Vagina (tissue), 2 donors: ENCODE measurements at regions not wholly inside any gene's neighbourhood (a gene's known extent, or its start where the extent isn't known, plus 50 kb on each side); places are given as distances from the start of the nearest gene placed in this dataset.

Experiments used
- DNase-seq, 2 donors: peaks; one replicate each; pipeline ENCODE4 v3.0.0-alpha.2; 2017; ENCODE audit errors: extremely low spot score in 2 of 2
- H3K27ac ChIP-seq: fragments of 200-600 bp; sonication (generic); one replicate; pipeline ENCODE4 v1.5.1; 2019
- H3K27me3 ChIP-seq: fragments of 200-600 bp; sonication (generic); one replicate; pipeline ENCODE4 v1.5.1; 2019
- H3K36me3 ChIP-seq, 2 donors: fragments of 200-600 bp; sonication (generic); one replicate each; pipeline ENCODE4 v1.5.1; 2017 to 2019
- H3K4me1 ChIP-seq: fragments of 200-600 bp; sonication (generic); one replicate; pipeline ENCODE4 v1.5.1; 2019
- H3K4me3 ChIP-seq, 2 donors: fragments of 200-600 bp; sonication (generic); 1 replicate in 1 of 2; 2 replicates in 1 of 2; pipeline ENCODE4 v1.5.1; 2016 to 2019
- H3K9me3 ChIP-seq: fragments of 200-600 bp; sonication (generic); one replicate; pipeline ENCODE4 v1.5.1; 2019
- POLR2A ChIP-seq, 2 donors: fragments of 450-650 bp; IDR thresholded peaks; one replicate each; pipeline ENCODE4 v1.6.1; 2017; ENCODE audit warnings: antibody characterized with exemption in 2 of 2, mild to moderate bottlenecking in 2 of 2, moderate library complexity in 2 of 2
- POLR2AphosphoS5 ChIP-seq, 2 donors: sonication (generic); formaldehyde crosslinking; IDR thresholded peaks; one replicate each; pipeline ENCODE4 v1.9.0; 2017; ENCODE audit warnings: antibody characterized with exemption in 2 of 2, mild to moderate bottlenecking in 2 of 2, low read depth in 1 of 2; ENCODE audit not compliant: insufficient read depth in 1 of 2
- intact Hi-C: fragments of 100-400 bp; cut with DNase I; formaldehyde crosslinking; loops from one replicate; pipeline ENCODE4 v1.15.1; 2023
- TF ChIP-seq, protein P1 (sequence below), 3 experiments: fragments of 450-650 bp in 2 of 3; fragments of 200-600 bp in 1 of 3; sonication (generic) in 1 of 3; IDR thresholded peaks; one replicate each; pipeline ENCODE4 v1.5.1; 2017 to 2019; ENCODE audit warnings: antibody characterized with exemption in 3 of 3, mild to moderate bottlenecking in 2 of 3, moderate library complexity in 2 of 3

DNA sequence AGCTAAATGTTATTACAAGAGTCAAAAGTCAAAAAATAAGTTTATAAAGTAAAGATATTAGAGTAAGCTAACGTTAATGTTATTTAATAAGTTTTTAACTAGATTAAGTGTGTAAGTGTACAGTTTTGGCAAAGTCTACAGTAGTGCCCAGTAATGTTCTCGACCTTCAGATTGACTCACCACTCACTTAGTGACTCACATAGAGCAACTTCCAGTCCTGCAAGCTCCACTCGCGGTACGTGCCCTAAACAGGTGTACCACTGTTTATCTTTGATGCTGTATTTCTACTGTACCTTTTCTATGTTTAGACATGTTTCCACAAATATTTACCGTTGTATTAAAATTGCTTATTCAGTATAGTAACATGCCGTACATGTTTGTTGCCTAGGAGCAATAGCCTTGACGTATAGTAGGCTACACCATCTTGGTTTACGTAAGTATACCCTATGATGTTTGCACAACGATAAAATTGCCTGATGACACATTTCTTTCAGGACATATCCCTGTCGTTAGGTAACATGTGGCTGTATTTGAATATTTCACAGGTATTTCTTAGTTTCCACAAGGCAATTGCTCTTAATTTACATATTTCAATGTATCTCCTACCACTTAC, 1641.9 kb upstream of the PIK3C3 start:
- H3K4me1 ChIP-seq: no peaks in the 10 kb centered on the region
- no peak for DNase-seq
- H3K27me3 ChIP-seq: no peaks in the 10 kb centered on the region
- no peaks in the 10 kb centered on the region for H3K36me3 ChIP-seq
- no peaks in the 10 kb centered on the region for H3K9me3 ChIP-seq
- TF ChIP-seq POLR2A (IDR thresholded peaks at IDR 0.05) (no peak), POLR2AphosphoS5 (IDR thresholded peaks at IDR 0.05; ENCODE audit: insufficient read depth in 1 of 2, low read depth in 1 of 2) (no peak)
- TF ChIP-seq, protein P1, sequence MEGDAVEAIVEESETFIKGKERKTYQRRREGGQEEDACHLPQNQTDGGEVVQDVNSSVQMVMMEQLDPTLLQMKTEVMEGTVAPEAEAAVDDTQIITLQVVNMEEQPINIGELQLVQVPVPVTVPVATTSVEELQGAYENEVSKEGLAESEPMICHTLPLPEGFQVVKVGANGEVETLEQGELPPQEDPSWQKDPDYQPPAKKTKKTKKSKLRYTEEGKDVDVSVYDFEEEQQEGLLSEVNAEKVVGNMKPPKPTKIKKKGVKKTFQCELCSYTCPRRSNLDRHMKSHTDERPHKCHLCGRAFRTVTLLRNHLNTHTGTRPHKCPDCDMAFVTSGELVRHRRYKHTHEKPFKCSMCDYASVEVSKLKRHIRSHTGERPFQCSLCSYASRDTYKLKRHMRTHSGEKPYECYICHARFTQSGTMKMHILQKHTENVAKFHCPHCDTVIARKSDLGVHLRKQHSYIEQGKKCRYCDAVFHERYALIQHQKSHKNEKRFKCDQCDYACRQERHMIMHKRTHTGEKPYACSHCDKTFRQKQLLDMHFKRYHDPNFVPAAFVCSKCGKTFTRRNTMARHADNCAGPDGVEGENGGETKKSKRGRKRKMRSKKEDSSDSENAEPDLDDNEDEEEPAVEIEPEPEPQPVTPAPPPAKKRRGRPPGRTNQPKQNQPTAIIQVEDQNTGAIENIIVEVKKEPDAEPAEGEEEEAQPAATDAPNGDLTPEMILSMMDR (IDR thresholded peaks at IDR 0.05): no peak
- H3K27ac ChIP-seq: no peak overlapping the region
- H3K4me3 ChIP-seq: no peak overlapping the region
- intact Hi-C loops: no loop called here

DNA sequence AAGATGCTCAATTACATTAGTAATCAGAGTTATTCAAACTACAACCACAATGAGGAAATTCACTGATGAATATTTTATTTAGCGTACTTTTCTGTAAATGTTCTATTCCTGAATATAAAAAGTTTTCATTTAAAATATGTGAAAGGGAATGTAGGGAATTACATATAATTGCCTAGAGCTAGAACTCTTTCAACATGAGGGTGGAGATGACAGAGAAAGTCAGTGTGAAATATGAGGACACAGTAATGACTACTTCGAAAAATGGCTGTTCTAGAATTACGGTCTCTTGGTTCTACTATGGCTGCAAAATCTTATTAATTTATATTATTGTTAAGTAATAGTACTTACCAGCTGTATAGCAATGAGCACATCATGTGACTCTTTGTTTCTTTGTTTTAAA, 1647.4 kb upstream of the PIK3C3 start:
- H3K4me1 ChIP-seq: no peaks in the 10 kb centered on the region
- no peaks in the 10 kb centered on the region for H3K36me3 ChIP-seq
- H3K9me3 ChIP-seq: no peaks in the 10 kb centered on the region
- no peak overlapping the region for H3K27ac ChIP-seq
- H3K4me3 ChIP-seq: no peak overlapping the region
- H3K27me3 ChIP-seq: no peaks in the 10 kb centered on the region
- TF ChIP-seq POLR2A (IDR thresholded peaks at IDR 0.05) (no peak), POLR2AphosphoS5 (IDR thresholded peaks at IDR 0.05; ENCODE audit: insufficient read depth in 1 of 2, low read depth in 1 of 2) (no peak)
- TF ChIP-seq, protein P1 (IDR thresholded peaks at IDR 0.05): no peak
- DNase-seq: no peak
- intact Hi-C loops: no loop called here

GRCh38 chr18:40296717-40297413, 1658.2 kb upstream of the PIK3C3 start:
- Histone ChIP-seq H3K9me3 (no peaks in the 10 kb centered on the region), H3K27me3 (no peaks in the 10 kb centered on the region), H3K4me1 (no peaks in the 10 kb centered on the region), H3K27ac (no peak overlapping the region), H3K36me3 (no peaks in the 10 kb centered on the region), H3K4me3 (no peak overlapping the region)
- no peak for DNase-seq
- TF ChIP-seq, protein P1 (IDR thresholded peaks at IDR 0.05): no peak
- no peak for TF ChIP-seq POLR2A (IDR thresholded peaks at IDR 0.05)
- no peak for TF ChIP-seq POLR2AphosphoS5 (IDR thresholded peaks at IDR 0.05; ENCODE audit: insufficient read depth in 1 of 2, low read depth in 1 of 2)
- intact Hi-C loops: no loop called here

DNA sequence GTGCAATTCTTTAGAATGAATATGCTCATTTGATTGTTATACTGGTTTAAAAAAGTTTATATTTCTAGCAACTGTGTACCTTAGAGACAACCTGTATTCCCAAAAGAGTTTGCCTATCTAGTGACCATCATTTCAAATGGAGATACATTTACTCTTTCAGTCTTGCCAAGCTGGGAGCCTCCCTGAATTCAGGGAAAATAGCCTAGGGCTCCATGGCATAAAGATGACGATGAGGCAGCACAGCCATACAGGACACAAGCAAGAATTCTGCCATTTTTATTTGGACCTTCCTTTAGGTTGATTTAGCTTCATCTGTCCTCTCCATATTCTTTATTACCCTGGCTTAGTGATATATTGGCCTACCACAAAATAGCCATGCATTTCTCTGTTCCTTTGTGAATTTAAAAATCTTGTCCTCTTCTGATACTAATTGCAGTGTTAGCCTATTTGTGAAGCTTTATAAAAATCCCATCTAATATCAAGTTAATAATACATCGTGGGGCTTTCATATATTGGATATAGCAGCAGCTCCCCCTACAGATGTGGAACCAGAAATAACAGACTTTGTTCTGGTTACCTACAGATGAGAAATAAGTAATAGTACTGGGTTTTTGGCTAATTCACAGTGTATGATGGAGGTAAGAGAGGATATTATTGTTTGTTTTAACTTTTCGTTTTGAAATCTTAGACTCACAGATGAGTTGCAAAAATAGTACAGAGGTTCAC, 1661.9 kb upstream of the PIK3C3 start:
- Histone ChIP-seq H3K27me3 (no peaks in the 10 kb centered on the region), H3K27ac (no peak overlapping the region), H3K4me1 (no peaks in the 10 kb centered on the region), H3K4me3 (no peak overlapping the region), H3K9me3 (no peaks in the 10 kb centered on the region), H3K36me3 (no peaks in the 10 kb centered on the region)
- TF ChIP-seq POLR2A (IDR thresholded peaks at IDR 0.05) (no peak), POLR2AphosphoS5 (IDR thresholded peaks at IDR 0.05; ENCODE audit: insufficient read depth in 1 of 2, low read depth in 1 of 2) (no peak)
- TF ChIP-seq, protein P1 (IDR thresholded peaks at IDR 0.05): no peak
- no peak for DNase-seq
- intact Hi-C loops: loop anchor here (5.0 kb wide), 1 partner anchor 41 kb away; no protein-coding TSS in a partner anchor
